ENCODE measurements at regions not wholly inside any gene's neighbourhood (a gene's known extent, or its start where the extent isn't known, plus 50 kb on each side); places are given as distances from the start of the nearest gene placed in this dataset.

- Histone ChIP-seq H3K4me3 (ENCODE audit: low read length) (no peak overlapping the region), H3K27ac (ENCODE audit: low read length) (no peak overlapping the region)
- 80% methylated on average over 1 of the region's 2 CpGs for WGBS (ENCODE audit: insufficient coverage, low lambda C conversion rate)
Measured at GRCh38 chr11:115892016-115892415, 387.8 kb upstream of the CADM1 start.

GRCh38 chr11:115891581-115891980 is 387.4 kb upstream of the CADM1 start:
- no peak for DNase-seq
- Histone ChIP-seq H3K4me3 (ENCODE audit: low read length) (no peak overlapping the region), H3K27ac (ENCODE audit: low read length) (no peak overlapping the region), H3K36me3 (ENCODE audit: control insufficient read depth, insufficient read depth, low read length) (no peaks in the 10 kb centered on the region), H3K4me1 (ENCODE audit: control insufficient read depth, insufficient read depth, low read length) (no peaks in the 10 kb centered on the region), H3K27me3 (ENCODE audit: control insufficient read depth, insufficient read depth, low read length) (peaks cover 3% of the 10 kb centered on the region), H3K9me3 (ENCODE audit: control insufficient read depth, low read depth, low read length) (no peaks in the 10 kb centered on the region)
- no CpG with 5 or more reads among the region's 1 CpG for WGBS (ENCODE audit: insufficient coverage, low lambda C conversion rate)

More at GRCh38 chr11:115892016-115892415, 387.8 kb upstream of the CADM1 start:
- H3K27me3 ChIP-seq (ENCODE audit: control insufficient read depth, insufficient read depth, low read length): peaks cover 4% of the 10 kb centered on the region
- no peaks in the 10 kb centered on the region for H3K9me3 ChIP-seq (ENCODE audit: control insufficient read depth, low read depth, low read length)
- no peak for DNase-seq
- no peaks in the 10 kb centered on the region for H3K4me1 ChIP-seq (ENCODE audit: control insufficient read depth, insufficient read depth, low read length)
- H3K36me3 ChIP-seq (ENCODE audit: control insufficient read depth, insufficient read depth, low read length): no peaks in the 10 kb centered on the region

GRCh38 chr11:115890500-115890899 is 386.3 kb upstream of the CADM1 start:
- Histone ChIP-seq H3K4me3 (ENCODE audit: low read length) (no peak overlapping the region), H3K9me3 (ENCODE audit: control insufficient read depth, low read depth, low read length) (no peaks in the 10 kb centered on the region), H3K27me3 (ENCODE audit: control insufficient read depth, insufficient read depth, low read length) (no peaks in the 10 kb centered on the region), H3K27ac (ENCODE audit: low read length) (no peak overlapping the region), H3K4me1 (ENCODE audit: control insufficient read depth, insufficient read depth, low read length) (no peaks in the 10 kb centered on the region), H3K36me3 (ENCODE audit: control insufficient read depth, insufficient read depth, low read length) (no peaks in the 10 kb centered on the region)
- 80% methylated on average over 1 of the region's 5 CpGs for WGBS (ENCODE audit: insufficient coverage, low lambda C conversion rate)
- no peak for DNase-seq

DNA sequence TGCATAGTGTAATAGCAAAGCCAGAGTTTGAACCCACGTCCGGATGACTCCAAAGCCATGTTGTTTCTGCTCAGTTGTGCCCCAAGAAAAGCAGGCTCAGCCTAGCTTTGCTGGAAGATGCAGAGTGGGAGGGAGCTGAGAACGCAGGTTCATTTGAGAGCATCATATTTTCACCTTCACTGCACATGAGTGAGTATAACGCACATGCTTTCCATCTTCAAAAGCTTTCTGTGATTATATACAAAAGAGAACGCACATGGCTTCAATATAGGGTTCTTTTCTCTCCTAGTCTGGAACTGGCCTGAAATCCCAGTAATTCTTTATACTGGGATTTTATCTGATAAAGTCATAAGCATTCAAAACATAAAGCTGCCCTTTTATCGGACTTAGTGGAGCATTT is 385.5 kb upstream of the CADM1 start:
- Histone ChIP-seq H3K27ac (ENCODE audit: low read length) (no peak overlapping the region), H3K36me3 (ENCODE audit: control insufficient read depth, insufficient read depth, low read length) (no peaks in the 10 kb centered on the region), H3K9me3 (ENCODE audit: control insufficient read depth, low read depth, low read length) (no peaks in the 10 kb centered on the region), H3K4me1 (ENCODE audit: control insufficient read depth, insufficient read depth, low read length) (no peaks in the 10 kb centered on the region), H3K27me3 (ENCODE audit: control insufficient read depth, insufficient read depth, low read length) (no peaks in the 10 kb centered on the region), H3K4me3 (ENCODE audit: low read length) (no peak overlapping the region)
- WGBS (ENCODE audit: insufficient coverage, low lambda C conversion rate): 100% methylated on average over 1 of the region's 6 CpGs
- no peak for DNase-seq

DNA sequence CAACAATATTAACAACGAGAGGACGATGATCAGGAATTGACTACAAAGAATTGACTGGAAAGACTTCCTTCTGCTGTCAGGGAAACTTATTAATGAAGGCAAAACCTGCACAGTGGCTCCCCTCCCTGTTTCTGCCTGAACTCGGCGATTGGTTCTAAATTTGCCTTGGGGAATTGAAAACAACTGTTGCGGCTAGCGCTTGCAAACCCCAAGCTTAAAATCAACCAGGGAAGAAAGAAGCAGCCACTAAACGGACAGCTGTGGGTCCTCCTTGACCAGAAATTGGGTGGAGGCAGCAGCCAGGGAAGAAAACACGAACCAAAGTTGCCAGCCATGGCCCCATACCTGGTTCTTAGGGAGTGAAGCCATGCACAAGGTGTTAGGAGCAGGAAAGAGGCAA is 383.5 kb upstream of the CADM1 start:
- Histone ChIP-seq H3K9me3 (ENCODE audit: control insufficient read depth, low read depth, low read length) (no peaks in the 10 kb centered on the region), H3K4me3 (ENCODE audit: low read length) (no peak overlapping the region), H3K4me1 (ENCODE audit: control insufficient read depth, insufficient read depth, low read length) (no peaks in the 10 kb centered on the region), H3K27ac (ENCODE audit: low read length) (no peak overlapping the region), H3K27me3 (ENCODE audit: control insufficient read depth, insufficient read depth, low read length) (no peaks in the 10 kb centered on the region), H3K36me3 (ENCODE audit: control insufficient read depth, insufficient read depth, low read length) (no peaks in the 10 kb centered on the region)
- WGBS (ENCODE audit: insufficient coverage, low lambda C conversion rate): 92% methylated on average over 2 of the region's 8 CpGs
- DNase-seq: no peak

DNA sequence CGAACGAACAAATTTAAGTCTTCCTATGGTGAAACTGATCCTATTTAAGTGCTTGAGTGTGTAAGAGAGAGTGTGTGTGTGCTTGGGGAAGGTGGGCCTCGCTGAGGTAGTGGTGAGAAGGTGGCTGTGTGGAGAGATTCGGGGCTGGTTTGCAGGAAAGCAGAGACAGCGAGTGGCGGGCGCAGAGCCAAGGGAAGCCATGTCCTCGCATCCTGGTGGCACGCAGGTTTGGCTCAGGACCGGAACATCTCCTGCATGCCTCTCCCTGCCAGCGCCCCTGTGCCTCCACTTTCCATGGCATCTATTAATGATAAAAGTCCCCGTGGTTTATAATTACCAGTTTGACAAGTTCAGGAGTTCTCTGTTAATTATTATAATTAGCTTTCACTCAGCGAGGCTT is 383.1 kb upstream of the CADM1 start:
- H3K4me1 ChIP-seq (ENCODE audit: control insufficient read depth, insufficient read depth, low read length): no peaks in the 10 kb centered on the region
- no peak for DNase-seq
- no peak overlapping the region for H3K27ac ChIP-seq (ENCODE audit: low read length)
- H3K27me3 ChIP-seq (ENCODE audit: control insufficient read depth, insufficient read depth, low read length): no peaks in the 10 kb centered on the region
- no peak overlapping the region for H3K4me3 ChIP-seq (ENCODE audit: low read length)
- H3K36me3 ChIP-seq (ENCODE audit: control insufficient read depth, insufficient read depth, low read length): no peaks in the 10 kb centered on the region
- WGBS (ENCODE audit: insufficient coverage, low lambda C conversion rate): no CpG with 5 or more reads among the region's 13 CpGs
- H3K9me3 ChIP-seq (ENCODE audit: control insufficient read depth, low read depth, low read length): no peaks in the 10 kb centered on the region

- Histone ChIP-seq H3K27ac (ENCODE audit: low read length) (no peak overlapping the region), H3K27me3 (ENCODE audit: control insufficient read depth, insufficient read depth, low read length) (no peaks in the 10 kb centered on the region), H3K36me3 (ENCODE audit: control insufficient read depth, insufficient read depth, low read length) (no peaks in the 10 kb centered on the region), H3K4me1 (ENCODE audit: control insufficient read depth, insufficient read depth, low read length) (no peaks in the 10 kb centered on the region), H3K9me3 (ENCODE audit: control insufficient read depth, low read depth, low read length) (peaks cover 3% of the 10 kb centered on the region), H3K4me3 (ENCODE audit: low read length) (no peak overlapping the region)
- DNase-seq: no peak
- no CpG with 5 or more reads among the region's 5 CpGs for WGBS (ENCODE audit: insufficient coverage, low lambda C conversion rate)
Measured at GRCh38 chr11:115886422-115886733, 382.2 kb upstream of the CADM1 start.

DNA sequence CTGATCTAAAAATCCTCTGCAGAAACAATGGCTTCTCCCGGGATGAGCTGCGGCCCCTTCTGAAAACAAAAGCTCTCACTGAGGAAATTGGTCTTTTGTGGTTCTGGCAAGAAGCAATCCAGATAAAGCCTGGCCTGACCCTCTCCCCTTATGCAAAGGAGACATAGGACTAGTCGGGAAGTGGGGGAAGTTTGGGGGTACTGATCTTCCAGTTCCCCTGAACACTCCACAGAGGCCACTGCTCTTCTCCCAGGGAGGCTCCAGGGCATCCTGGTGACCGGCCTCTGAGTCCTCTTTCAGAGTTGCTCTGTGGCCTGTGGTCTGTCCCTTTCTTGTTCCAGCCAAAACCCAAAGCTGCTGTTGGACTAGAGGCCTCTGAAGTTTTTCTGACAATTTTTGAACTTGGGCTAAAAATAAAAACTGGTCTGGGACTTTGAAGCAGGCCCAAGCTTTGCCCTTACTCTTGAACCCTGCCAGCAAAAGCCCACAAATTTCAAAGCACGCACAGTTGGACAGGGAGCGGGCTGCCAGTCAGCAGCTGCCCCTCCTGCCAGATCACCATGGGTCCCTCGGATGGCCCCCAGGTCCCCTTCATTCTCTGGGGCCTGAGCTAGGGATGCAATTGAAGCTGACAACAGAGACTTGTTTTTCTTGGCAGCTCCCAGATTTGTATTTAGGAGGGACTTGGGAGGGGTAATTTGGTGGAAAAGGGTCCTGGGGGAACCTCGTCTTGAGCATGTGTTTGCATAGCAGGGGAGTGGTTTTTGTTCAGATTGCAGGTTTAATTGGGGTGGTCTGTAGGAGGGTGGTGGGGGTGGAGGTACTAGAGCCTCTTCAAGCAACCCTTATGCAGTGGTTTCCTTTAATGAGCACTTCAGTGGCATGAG is 381.6 kb upstream of the CADM1 start:
- Histone ChIP-seq H3K4me1 (ENCODE audit: control insufficient read depth, insufficient read depth, low read length) (no peaks in the 10 kb centered on the region), H3K4me3 (ENCODE audit: low read length) (no peak overlapping the region), H3K27ac (ENCODE audit: low read length) (no peak overlapping the region), H3K36me3 (ENCODE audit: control insufficient read depth, insufficient read depth, low read length) (no peaks in the 10 kb centered on the region), H3K9me3 (ENCODE audit: control insufficient read depth, low read depth, low read length) (peaks cover 6% of the 10 kb centered on the region), H3K27me3 (ENCODE audit: control insufficient read depth, insufficient read depth, low read length) (no peaks in the 10 kb centered on the region)
- no CpG with 5 or more reads among the region's 8 CpGs for whole genome bisulfite sequencing (ENCODE audit: insufficient coverage, low lambda C conversion rate)
- DNase-seq: no peak

DNA sequence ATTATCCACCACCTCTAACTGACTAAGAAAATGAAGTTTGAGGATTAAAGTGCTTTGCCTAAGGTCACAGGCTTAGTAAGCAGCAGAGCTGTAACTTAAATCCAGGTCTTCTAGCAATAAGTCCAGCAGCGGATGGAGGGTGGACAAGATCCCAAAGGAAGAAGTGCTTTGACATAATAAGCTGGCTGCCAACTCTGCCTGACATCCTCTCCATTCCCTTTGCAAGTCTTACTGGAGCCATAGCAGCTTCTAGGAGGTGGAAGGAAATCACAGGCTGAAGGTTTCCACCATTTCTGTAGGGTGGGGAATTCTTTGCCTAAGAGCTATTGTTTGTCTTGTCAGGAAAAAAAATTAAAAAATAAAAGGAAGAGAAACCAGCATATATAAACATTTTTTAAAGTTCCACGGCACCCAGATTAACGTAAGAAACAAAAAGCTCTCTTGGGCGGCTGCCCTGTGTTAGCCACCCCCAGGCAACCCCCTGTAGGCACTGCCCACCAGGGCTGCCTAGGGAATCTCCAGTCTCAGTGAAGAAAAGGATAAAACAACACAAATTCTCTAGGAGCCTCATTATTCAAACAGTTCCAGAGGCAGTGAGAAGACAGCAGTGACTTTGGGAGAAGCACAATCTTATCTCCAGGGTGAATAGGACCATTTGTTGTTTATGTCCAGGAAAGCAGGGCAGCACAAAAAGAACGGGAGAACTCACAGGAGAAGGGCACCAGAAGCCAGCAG is 380.8 kb upstream of the CADM1 start:
- no peak for DNase-seq
- Histone ChIP-seq H3K9me3 (ENCODE audit: control insufficient read depth, low read depth, low read length) (peaks cover 6% of the 10 kb centered on the region), H3K27me3 (ENCODE audit: control insufficient read depth, insufficient read depth, low read length) (no peaks in the 10 kb centered on the region), H3K27ac (ENCODE audit: low read length) (no peak overlapping the region), H3K4me3 (ENCODE audit: low read length) (no peak overlapping the region), H3K4me1 (ENCODE audit: control insufficient read depth, insufficient read depth, low read length) (no peaks in the 10 kb centered on the region), H3K36me3 (ENCODE audit: control insufficient read depth, insufficient read depth, low read length) (no peaks in the 10 kb centered on the region)
- 72% methylated on average over 2 of the region's 5 CpGs for WGBS (ENCODE audit: insufficient coverage, low lambda C conversion rate)

DNA sequence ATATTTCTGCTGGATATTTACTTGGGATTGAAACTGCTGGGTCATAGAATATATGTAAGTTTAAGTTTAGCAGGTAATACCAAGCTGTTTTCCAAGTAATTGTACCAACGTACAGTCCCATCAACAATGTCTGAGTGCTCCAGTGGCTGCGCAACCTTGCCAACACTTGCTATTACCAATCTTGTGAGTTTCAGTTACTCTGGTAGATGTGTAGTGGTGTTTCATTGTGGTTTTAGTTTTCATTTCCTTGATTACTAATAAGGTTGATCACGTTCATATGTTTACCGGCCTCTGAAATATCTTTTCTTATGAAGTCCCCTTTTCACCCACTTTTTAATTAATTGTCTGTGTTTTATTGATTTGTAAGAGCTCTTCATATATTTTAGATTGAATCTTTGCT is 370.6 kb upstream of the CADM1 start:
- no CpG with 5 or more reads among the region's 4 CpGs for WGBS (ENCODE audit: insufficient coverage, low lambda C conversion rate)
- H3K4me3 ChIP-seq (ENCODE audit: low read length): no peak overlapping the region

More for the DNA sequence above, 370.6 kb upstream of the CADM1 start:
- no peak for DNase-seq
- no peaks in the 10 kb centered on the region for H3K4me1 ChIP-seq (ENCODE audit: control insufficient read depth, insufficient read depth, low read length)
- no peaks in the 10 kb centered on the region for H3K36me3 ChIP-seq (ENCODE audit: control insufficient read depth, insufficient read depth, low read length)
- no peaks in the 10 kb centered on the region for H3K9me3 ChIP-seq (ENCODE audit: control insufficient read depth, low read depth, low read length)
- H3K27me3 ChIP-seq (ENCODE audit: control insufficient read depth, insufficient read depth, low read length): no peaks in the 10 kb centered on the region
- H3K27ac ChIP-seq (ENCODE audit: low read length): no peak overlapping the region

All from large intestine (tissue), 3 donors.